Glutamatergic neuron (in vitro differentiated cells): ENCODE measurements at regions not wholly inside any gene's neighbourhood (a gene's known extent, or its start where the extent isn't known, plus 50 kb on each side); places are given as distances from the start of the nearest gene placed in this dataset.

Source experiments
- DNase-seq: peaks from one replicate; pipeline ENCODE4 v3.0.0; 2022
- H3K27ac Mint-ChIP-seq: one replicate; pipeline ENCODE4 v1.8.0; 2020; ENCODE audit warnings: mild to moderate bottlenecking, mixed read lengths, inconsistent platforms; ENCODE audit not compliant: unreplicated experiment
- H3K27me3 Mint-ChIP-seq: one replicate; pipeline ENCODE4 v1.8.0; 2020; ENCODE audit warnings: mild to moderate bottlenecking, moderate library complexity, mixed read lengths, inconsistent platforms; ENCODE audit not compliant: unreplicated experiment
- H3K36me3 Mint-ChIP-seq: one replicate; pipeline ENCODE4 v1.8.0; 2020; ENCODE audit warnings: mild to moderate bottlenecking, mixed read lengths, inconsistent platforms; ENCODE audit not compliant: unreplicated experiment
- H3K4me1 Mint-ChIP-seq: one replicate; pipeline ENCODE4 v1.8.0; 2020; ENCODE audit warnings: mild to moderate bottlenecking, low read depth, mixed read lengths, inconsistent platforms; ENCODE audit not compliant: unreplicated experiment
- H3K4me3 Mint-ChIP-seq: one replicate; pipeline ENCODE4 v1.8.0; 2020; ENCODE audit warnings: mild to moderate bottlenecking, mixed read lengths, inconsistent platforms; ENCODE audit not compliant: unreplicated experiment
- H3K9me3 Mint-ChIP-seq: one replicate; pipeline ENCODE4 v1.8.0; 2020; ENCODE audit warnings: mild to moderate bottlenecking, moderate library complexity, mixed read lengths, inconsistent platforms; ENCODE audit not compliant: unreplicated experiment
- CTCF ChIP-seq: fragments of 200-600 bp; sonication (generic); IDR thresholded peaks from one replicate; pipeline ENCODE4 v1.5.0; 2021; ENCODE audit not compliant: partially characterized antibody, unreplicated experiment

DNA sequence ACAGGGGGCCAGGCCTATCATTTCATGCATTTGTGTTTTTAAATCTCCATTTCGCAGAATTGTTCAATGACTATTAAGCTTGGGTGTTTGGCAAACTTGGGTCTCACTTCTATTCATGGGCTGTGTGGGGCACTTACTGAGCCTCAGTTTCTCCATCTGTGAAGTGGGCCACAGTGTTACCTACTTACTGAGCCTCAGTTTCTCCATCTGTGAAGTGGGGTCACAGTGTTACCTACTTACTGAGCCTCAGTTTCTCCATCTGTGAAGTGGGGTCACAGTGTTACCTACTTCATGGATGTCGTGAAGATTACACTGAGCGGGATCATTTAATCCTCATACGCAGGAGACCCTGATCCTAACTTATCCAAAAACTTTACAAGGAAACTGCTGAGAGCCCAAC lies 115.1 kb upstream of the STX18 start:
- Mint-ChIP-seq H3K36me3 (no peaks in the 10 kb centered on the region), H3K27me3 (peaks cover 2% of the 10 kb centered on the region), H3K4me1 (no peaks in the 10 kb centered on the region), H3K27ac (no peak overlapping the region), H3K4me3 (no peak overlapping the region), H3K9me3 (peaks cover 3% of the 10 kb centered on the region)
- no peak for DNase-seq
- no peak for TF ChIP-seq CTCF

GRCh38 chr4:4655901-4656300 lies 114.1 kb upstream of the STX18 start:
- H3K9me3 Mint-ChIP-seq = peaks cover 3% of the 10 kb centered on the region
- TF ChIP-seq CTCF = no peak
- H3K4me3 Mint-ChIP-seq = no peak overlapping the region
- H3K27me3 Mint-ChIP-seq = peaks cover 2% of the 10 kb centered on the region
- H3K36me3 Mint-ChIP-seq = no peaks in the 10 kb centered on the region
- H3K27ac Mint-ChIP-seq = no peak overlapping the region
- no peaks in the 10 kb centered on the region for H3K4me1 Mint-ChIP-seq
- no peak for DNase-seq

- Mint-ChIP-seq H3K4me3 (no peak overlapping the region), H3K27me3 (peaks cover 2% of the 10 kb centered on the region)
- no peak for DNase-seq
Observed at GRCh38 chr4:4655011-4655410, 113.2 kb upstream of the STX18 start.

DNA sequence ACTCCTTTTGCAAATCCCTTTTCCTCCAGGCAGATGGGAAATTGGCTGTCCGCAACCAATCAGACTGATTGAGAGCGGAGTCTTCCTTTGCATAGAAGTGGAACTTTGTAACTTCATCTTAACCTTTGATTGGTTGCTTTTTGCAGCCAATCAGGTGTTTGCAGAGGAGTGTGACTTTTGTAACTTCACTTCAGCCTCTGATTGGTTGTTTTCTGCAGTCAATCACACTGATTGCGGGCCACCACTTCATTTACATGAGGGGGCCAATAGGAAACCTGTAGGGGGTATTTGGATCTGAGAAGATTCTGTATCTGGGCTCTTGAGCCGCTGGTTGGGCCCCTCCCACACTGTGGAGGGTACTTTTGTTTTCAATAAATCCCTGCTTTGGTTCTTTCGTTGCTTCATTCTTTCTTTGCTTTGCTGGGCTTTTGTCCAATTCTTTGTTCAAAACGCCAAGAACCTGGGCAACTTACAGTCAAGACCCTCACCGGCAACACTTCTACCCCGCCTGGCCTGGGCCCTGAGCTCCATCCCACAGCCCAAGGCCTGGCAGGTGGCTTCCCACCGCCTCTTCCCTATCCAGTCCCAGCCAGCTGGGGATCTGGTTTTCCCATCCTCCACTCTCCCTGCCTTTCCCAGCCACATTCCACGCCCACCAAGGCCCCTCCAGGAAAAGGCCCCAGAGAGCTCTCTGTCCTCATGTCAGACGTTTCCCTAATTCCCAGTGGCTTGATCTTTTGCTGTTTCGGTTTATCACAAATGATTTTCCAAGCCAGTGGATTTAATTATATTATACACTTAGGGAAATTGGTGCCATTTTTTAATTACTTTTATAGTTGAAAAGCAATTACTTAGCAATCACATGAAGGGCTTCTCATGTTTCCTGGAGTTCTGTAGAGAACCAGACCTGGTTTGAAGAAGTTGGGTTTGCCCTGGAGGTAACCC lies 110.2 kb upstream of the STX18 start:
- DNase-seq = no peak
- Mint-ChIP-seq H3K27me3 (peaks cover 2% of the 10 kb centered on the region), H3K27ac (no peak overlapping the region)

More at GRCh38 chr4:4655011-4655410, 113.2 kb upstream of the STX18 start:
- no peaks in the 10 kb centered on the region for H3K4me1 Mint-ChIP-seq
- no peaks in the 10 kb centered on the region for H3K36me3 Mint-ChIP-seq
- peaks cover 3% of the 10 kb centered on the region for H3K9me3 Mint-ChIP-seq
- no peak for TF ChIP-seq CTCF
- no peak overlapping the region for H3K27ac Mint-ChIP-seq

More for the DNA sequence above, 110.2 kb upstream of the STX18 start:
- TF ChIP-seq CTCF = no peak
- H3K9me3 Mint-ChIP-seq = peaks cover 2% of the 10 kb centered on the region
- no peaks in the 10 kb centered on the region for H3K36me3 Mint-ChIP-seq
- H3K4me1 Mint-ChIP-seq = no peaks in the 10 kb centered on the region
- no peak overlapping the region for H3K4me3 Mint-ChIP-seq
